NCI-H748 (cell line): ENCODE measurements at regions not wholly inside any gene's neighbourhood (a gene's known extent, or its start where the extent isn't known, plus 50 kb on each side); places are given as distances from the start of the nearest gene placed in this dataset.

Experiments used
- DNase-seq: peaks from one replicate; lab custom pipeline; 2025; ENCODE audit not compliant: unreplicated experiment; lab: John Stamatoyannopoulos, UW

GRCh38 chr4:184575306-184575705, 73.9 kb downstream of the CASP3 start:
- no peak for DNase-seq

- no peak for DNase-seq
These were observed 74.4 kb downstream of the CASP3 start for GRCh38 chr4:184574861-184575260.

- DNase-seq: no peak
These were observed 75.5 kb downstream of the CASP3 start for GRCh38 chr4:184573701-184574100.

- no peak for DNase-seq
These were observed 80.5 kb downstream of the CASP3 start for GRCh38 chr4:184568770-184569169.

DNA sequence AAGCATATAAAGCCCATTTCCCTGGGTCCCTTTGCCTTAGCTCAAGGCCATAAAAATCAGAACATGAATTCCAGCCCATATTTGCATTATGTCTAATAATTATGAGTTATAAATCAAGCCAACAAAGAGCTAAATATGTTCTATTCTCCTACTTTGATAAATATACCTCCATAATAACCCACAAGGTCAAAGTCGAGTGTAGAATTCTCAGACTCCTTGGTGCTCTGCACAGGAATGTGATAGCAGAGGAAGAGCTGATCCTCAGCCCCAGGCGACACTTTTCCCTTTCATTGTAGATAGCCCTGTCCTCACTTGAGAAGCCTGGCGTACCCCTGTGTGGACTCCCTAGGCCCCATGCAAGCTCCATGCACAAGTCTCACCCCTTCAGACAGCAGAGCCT, 85.6 kb downstream of the CASP3 start:
- no peak for DNase-seq

- DNase-seq: no peak
These were observed 84.6 kb upstream of the IRF2 start for GRCh38 chr4:184558996-184559395.

GRCh38 chr4:184553891-184554290, 79.5 kb upstream of the IRF2 start:
- DNase-seq: no peak

GRCh38 chr4:184550476-184550875, 76.1 kb upstream of the IRF2 start:
- no peak for DNase-seq

GRCh38 chr4:184548648-184549341, 74.4 kb upstream of the IRF2 start:
- DNase-seq: no peak

- no peak for DNase-seq
These were observed 73.9 kb upstream of the IRF2 start for GRCh38 chr4:184548316-184548647.

- no peak for DNase-seq
These were observed 70.5 kb upstream of the IRF2 start for GRCh38 chr4:184544788-184545409.

GRCh38 chr4:184541907-184542306, 67.6 kb upstream of the IRF2 start:
- no peak for DNase-seq

- DNase-seq: no peak
These were observed 66.0 kb upstream of the IRF2 start for GRCh38 chr4:184540307-184540706.

DNA sequence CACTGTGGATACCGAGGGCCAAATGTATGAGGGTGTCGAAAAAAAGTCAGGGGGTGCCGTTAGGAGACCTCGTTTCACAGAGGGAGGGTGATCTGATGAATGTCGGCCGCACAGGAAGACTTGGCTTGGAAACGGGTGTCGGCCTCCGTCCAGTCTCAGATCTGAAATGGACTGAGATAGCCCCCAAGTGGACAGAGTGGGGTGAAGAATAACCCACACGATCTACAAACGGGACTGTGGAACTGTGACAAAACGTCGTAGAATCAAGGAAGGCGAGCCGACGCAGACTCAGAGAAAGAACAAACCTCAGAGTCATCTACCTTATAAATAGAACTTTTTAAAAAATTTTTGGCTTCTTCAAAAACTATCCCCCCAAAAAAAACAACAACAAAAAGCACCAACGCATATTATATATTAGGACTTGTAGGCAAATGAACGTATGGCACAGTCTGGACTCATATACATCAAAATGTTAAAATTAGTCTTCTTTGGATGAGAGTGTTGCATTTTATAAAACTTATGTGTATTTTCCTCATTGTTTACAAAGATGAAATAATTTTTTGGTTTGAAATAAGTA, 63.8 kb upstream of the IRF2 start:
- peak; percentile 85 for DNase-seq

GRCh38 chr4:184537269-184538022, 63.1 kb upstream of the IRF2 start:
- DNase-seq: peak; percentile 93

- DNase-seq: no peak
These were observed 62.5 kb upstream of the IRF2 start for GRCh38 chr4:184536881-184537248.

GRCh38 chr4:184536065-184536880, 61.9 kb upstream of the IRF2 start:
- DNase-seq: no peak

- DNase-seq: no peak
These were observed 60.4 kb upstream of the IRF2 start for GRCh38 chr4:184534511-184535391.

GRCh38 chr4:184533908-184534307, 59.6 kb upstream of the IRF2 start:
- no peak for DNase-seq

DNA sequence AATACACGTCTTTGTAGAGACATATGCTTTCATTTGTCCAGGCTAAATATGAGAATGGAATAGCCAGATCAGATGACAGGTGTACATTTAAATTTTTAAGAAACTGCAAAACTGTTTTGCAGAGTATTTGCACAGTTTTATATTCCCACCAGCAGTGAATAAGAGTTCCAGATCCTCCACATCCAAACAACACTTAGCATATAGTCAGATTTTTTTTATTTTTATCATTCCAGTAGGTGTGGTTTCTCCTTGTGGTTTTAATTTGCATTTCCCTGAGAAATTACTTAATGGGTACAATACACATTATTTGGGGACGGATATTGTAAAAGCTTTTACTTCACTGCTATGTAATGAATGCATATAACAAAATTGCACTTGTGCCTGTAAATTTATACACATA, 56.7 kb upstream of the IRF2 start:
- DNase-seq: no peak
